GM12873 (cell line): ENCODE measurements at regions not wholly inside any gene's neighbourhood (a gene's known extent, or its start where the extent isn't known, plus 50 kb on each side); places are given as distances from the start of the nearest gene placed in this dataset.

Experiments used
- CTCF ChIP-seq: IDR thresholded peaks from 2 replicates; pipeline ENCODE4 v1.5.1; 2012; ENCODE audit warnings: low read depth, mild to moderate bottlenecking, moderate library complexity, low read length, control low read depth; ENCODE audit not compliant: insufficient read depth; ENCODE audit errors: missing control alignments

GRCh38 chr15:99863550-99864198, 130.4 kb upstream of the LYSMD4 start:
- no peak for TF ChIP-seq CTCF

- no peak for TF ChIP-seq CTCF
These were observed 124.6 kb upstream of the LYSMD4 start for GRCh38 chr15:99857836-99858235.

- no peak for TF ChIP-seq CTCF
These were observed 117.3 kb upstream of the LYSMD4 start for GRCh38 chr15:99850517-99850916.

DNA sequence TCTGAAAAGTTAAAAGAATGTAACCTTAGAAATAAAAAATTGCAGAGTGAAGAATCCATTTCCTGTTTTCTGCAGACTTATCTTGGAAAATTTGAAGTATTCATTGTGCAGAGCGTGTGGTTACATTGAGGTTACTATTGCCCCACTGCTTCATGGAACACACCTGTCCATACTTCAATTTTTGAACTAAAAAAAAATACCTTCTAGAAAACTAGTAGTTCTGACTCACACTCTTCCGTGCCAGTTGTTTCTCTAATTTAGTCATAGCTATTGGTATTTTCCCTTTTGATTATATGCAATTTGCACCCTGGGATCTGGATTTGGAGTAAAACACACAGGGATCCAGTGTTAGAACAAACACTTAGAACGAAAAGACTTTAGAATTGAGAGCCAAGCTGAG, 111.8 kb upstream of the LYSMD4 start:
- no peak for TF ChIP-seq CTCF

DNA sequence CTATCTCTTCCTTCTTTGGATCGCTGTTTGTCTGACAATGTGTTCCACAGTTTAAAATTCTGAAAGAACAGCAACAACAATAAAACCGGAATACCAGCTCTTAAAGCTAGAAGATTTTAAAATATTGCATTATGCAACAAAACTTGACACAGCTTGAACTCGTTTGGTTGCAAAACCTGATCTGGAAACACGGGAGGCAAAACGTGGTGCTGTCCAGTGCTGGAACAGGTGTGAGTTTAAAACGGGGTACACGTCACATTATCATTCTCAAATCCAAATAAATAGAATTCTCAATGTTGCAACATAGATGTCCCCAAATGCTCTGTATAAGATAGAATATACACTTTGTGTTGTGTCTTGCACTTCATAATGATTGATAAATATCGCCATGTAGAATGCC, 110.9 kb upstream of the LYSMD4 start:
- TF ChIP-seq CTCF: no peak

DNA sequence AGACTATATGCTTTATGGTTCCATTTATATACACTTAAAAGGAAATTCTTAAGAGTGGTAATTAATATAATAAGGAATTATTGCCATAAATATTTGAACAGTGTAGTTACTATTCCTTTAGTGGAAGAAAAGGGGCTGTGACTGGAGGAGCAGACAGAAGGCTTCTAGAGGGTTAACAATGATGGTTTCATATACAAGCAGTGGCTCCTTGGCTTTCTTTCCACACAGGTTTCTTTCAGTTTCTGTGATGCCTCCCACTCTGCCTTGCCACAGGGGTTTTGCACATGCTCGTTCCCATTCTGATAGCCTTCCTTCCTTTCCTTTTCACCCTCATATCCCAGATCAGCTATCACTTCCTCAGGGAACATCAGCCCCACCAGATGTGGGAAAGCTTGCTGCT, 108.8 kb upstream of the LYSMD4 start:
- no peak for TF ChIP-seq CTCF

- TF ChIP-seq CTCF: no peak
These were observed 93.0 kb upstream of the LYSMD4 start for GRCh38 chr15:99826157-99826780.
